ENCODE measurements at regions not wholly inside any gene's neighbourhood (a gene's known extent, or its start where the extent isn't known, plus 50 kb on each side); places are given as distances from the start of the nearest gene placed in this dataset.

- no peaks in the 10 kb centered on the region for H3K4me1 ChIP-seq
- no peaks in the 10 kb centered on the region for H3K36me3 ChIP-seq
- no peak for DNase-seq
- H3K4me3 ChIP-seq = no peak overlapping the region
- H3K27me3 ChIP-seq = no peaks in the 10 kb centered on the region
- TF ChIP-seq CTCF (IDR thresholded peaks at IDR 0.05) = no peak
- no peaks in the 10 kb centered on the region for H3K9me3 ChIP-seq
- no peak overlapping the region for H3K27ac ChIP-seq
- intact Hi-C loops (cut with DNase I; ENCODE audit: low total_unique reads) = no loop called here
Measured at GRCh38 chr4:17018013-17018412, 119.6 kb upstream of the LDB2 start.

DNA sequence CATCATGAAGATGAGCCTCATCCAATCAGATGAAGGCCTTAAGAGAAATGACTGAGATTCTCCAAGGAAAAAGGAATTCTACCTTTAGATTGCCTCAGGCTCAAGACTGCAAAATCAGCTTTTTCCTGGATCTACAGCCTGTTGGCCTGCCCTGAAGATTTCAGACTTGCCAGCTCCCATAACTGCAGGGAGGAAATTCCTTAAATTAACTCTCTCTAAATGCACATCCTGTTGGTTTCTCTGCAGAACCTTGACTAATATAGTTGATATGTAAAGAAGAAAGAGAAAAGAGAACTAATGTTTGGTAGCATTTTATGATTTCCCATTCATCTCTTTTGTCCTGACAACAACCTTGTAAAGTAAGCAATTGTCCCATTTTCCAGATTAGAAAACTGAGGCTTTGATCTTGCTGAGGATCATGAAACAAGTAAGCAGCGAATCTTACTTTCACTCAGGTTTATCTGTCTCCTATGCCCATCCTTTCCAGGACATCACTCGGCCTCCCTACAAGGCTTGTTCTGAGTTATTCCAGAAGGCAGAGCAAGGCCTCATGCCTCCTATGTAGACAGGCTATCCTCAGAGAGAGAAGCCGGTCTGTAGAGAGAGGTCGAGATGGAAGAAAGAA, 115.0 kb upstream of the LDB2 start:
- Histone ChIP-seq H3K4me1 (no peaks in the 10 kb centered on the region), H3K4me3 (no peak overlapping the region), H3K36me3 (no peaks in the 10 kb centered on the region), H3K9me3 (no peaks in the 10 kb centered on the region), H3K27ac (no peak overlapping the region), H3K27me3 (no peaks in the 10 kb centered on the region)
- intact Hi-C loops (cut with DNase I; ENCODE audit: low total_unique reads) = no loop called here
- DNase-seq = no peak
- no peak for TF ChIP-seq CTCF (IDR thresholded peaks at IDR 0.05)

DNA sequence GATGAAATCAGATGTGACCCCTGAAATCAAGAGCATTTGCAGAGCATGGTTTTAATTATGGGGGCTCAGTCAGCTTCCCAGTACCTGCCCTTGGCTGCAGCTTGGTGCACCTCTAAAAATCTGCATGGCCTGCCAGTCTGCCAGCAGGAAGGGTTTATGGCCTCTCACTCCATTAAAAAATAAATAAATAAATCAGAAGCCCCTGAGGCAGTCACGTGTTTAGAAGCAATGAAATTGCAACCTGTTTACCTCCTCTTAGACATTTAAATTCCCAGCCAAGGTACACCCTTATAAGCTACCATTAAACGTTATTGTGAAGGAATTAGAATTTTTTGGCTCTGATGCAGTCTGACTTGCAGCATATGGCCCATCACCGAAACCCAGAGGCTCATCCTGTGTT, 114.0 kb upstream of the LDB2 start:
- intact Hi-C loops (cut with DNase I; ENCODE audit: low total_unique reads) = no loop called here
- Histone ChIP-seq H3K4me1 (no peaks in the 10 kb centered on the region), H3K36me3 (no peaks in the 10 kb centered on the region), H3K9me3 (no peaks in the 10 kb centered on the region), H3K27ac (no peak overlapping the region), H3K27me3 (no peaks in the 10 kb centered on the region), H3K4me3 (no peak overlapping the region)
- no peak for TF ChIP-seq CTCF (IDR thresholded peaks at IDR 0.05)
- no peak for DNase-seq

- no peak for DNase-seq
- intact Hi-C loops (cut with DNase I; ENCODE audit: low total_unique reads) = no loop called here
- Histone ChIP-seq H3K27me3 (no peaks in the 10 kb centered on the region), H3K4me1 (no peaks in the 10 kb centered on the region), H3K4me3 (no peak overlapping the region), H3K9me3 (no peaks in the 10 kb centered on the region), H3K36me3 (no peaks in the 10 kb centered on the region), H3K27ac (no peak overlapping the region)
- no peak for TF ChIP-seq CTCF (IDR thresholded peaks at IDR 0.05)
Measured at GRCh38 chr4:17010426-17011087, 112.1 kb upstream of the LDB2 start.

GRCh38 chr4:17009871-17010367, 111.5 kb upstream of the LDB2 start:
- no peak overlapping the region for H3K4me3 ChIP-seq
- no peaks in the 10 kb centered on the region for H3K9me3 ChIP-seq
- no peak for TF ChIP-seq CTCF (IDR thresholded peaks at IDR 0.05)
- intact Hi-C loops (cut with DNase I; ENCODE audit: low total_unique reads) = no loop called here
- no peaks in the 10 kb centered on the region for H3K36me3 ChIP-seq
- no peak overlapping the region for H3K27ac ChIP-seq
- no peaks in the 10 kb centered on the region for H3K4me1 ChIP-seq
- no peaks in the 10 kb centered on the region for H3K27me3 ChIP-seq
- DNase-seq = no peak

All from tibial artery (tissue), 4 donors.